Type B pancreatic cell (in vitro differentiated cells): ENCODE measurements at regions not wholly inside any gene's neighbourhood (a gene's known extent, or its start where the extent isn't known, plus 50 kb on each side); places are given as distances from the start of the nearest gene placed in this dataset.

Source experiments
- DNase-seq: peaks from one replicate; pipeline ENCODE4 v3.0.0; 2021; ENCODE audit warnings: mixed read lengths; ENCODE audit not compliant: unreplicated experiment; ENCODE audit errors: extremely low spot score
- H3K27ac Mint-ChIP-seq: 2 replicates; pipeline ENCODE4 v1.8.0; 2021; ENCODE audit warnings: mild to moderate bottlenecking, mixed read lengths
- H3K27me3 Mint-ChIP-seq: 2 replicates; pipeline ENCODE4 v1.8.0; 2021; ENCODE audit warnings: mixed read lengths
- H3K36me3 Mint-ChIP-seq: 2 replicates; pipeline ENCODE4 v1.8.0; 2021; ENCODE audit warnings: mixed read lengths
- H3K4me1 Mint-ChIP-seq: one replicate; pipeline ENCODE4 v1.8.0; 2021; ENCODE audit warnings: mixed read lengths; ENCODE audit not compliant: unreplicated experiment
- H3K4me3 Mint-ChIP-seq: 2 replicates; pipeline ENCODE4 v1.8.0; 2021; ENCODE audit warnings: mild to moderate bottlenecking, mixed read lengths
- H3K9me3 Mint-ChIP-seq: 2 replicates; pipeline ENCODE4 v1.8.0; 2021; ENCODE audit warnings: mixed read lengths
- CTCF ChIP-seq: fragments of 200-600 bp; sonication (generic); conservative IDR thresholded peaks from 2 replicates; pipeline ENCODE4 v1.5.0; 2021; ENCODE audit warnings: antibody characterized with exemption, mild to moderate bottlenecking

GRCh38 chr14:98966016-98966415 lies 306.0 kb downstream of the BCL11B start:
- Mint-ChIP-seq H3K36me3 (no peaks in the 10 kb centered on the region), H3K9me3 (peaks cover 8% of the 10 kb centered on the region), H3K27me3 (peaks cover 8% of the 10 kb centered on the region), H3K27ac (no peak overlapping the region), H3K4me3 (no peak overlapping the region), H3K4me1 (peaks cover 4% of the 10 kb centered on the region)
- TF ChIP-seq CTCF: no peak
- no peak for DNase-seq

- Mint-ChIP-seq H3K27me3 (peaks cover 8% of the 10 kb centered on the region), H3K4me1 (peaks cover 4% of the 10 kb centered on the region), H3K9me3 (peaks cover 8% of the 10 kb centered on the region), H3K36me3 (no peaks in the 10 kb centered on the region), H3K4me3 (no peak overlapping the region), H3K27ac (no peak overlapping the region)
- no peak for DNase-seq
- TF ChIP-seq CTCF: no peak
Observed at GRCh38 chr14:98966475-98967162, 305.4 kb downstream of the BCL11B start.

- H3K4me3 Mint-ChIP-seq: no peak overlapping the region
- TF ChIP-seq CTCF: no peak
Observed at GRCh38 chr14:98974113-98974512, 297.9 kb downstream of the BCL11B start.

GRCh38 chr14:98976271-98976670 lies 295.7 kb downstream of the BCL11B start:
- Mint-ChIP-seq H3K4me3 (no peak overlapping the region), H3K4me1 (peaks cover 8% of the 10 kb centered on the region)
- no peak for DNase-seq

More at GRCh38 chr14:98974113-98974512, 297.9 kb downstream of the BCL11B start:
- peaks cover 8% of the 10 kb centered on the region for H3K4me1 Mint-ChIP-seq
- peaks cover 4% of the 10 kb centered on the region for H3K9me3 Mint-ChIP-seq
- no peaks in the 10 kb centered on the region for H3K27me3 Mint-ChIP-seq
- DNase-seq: no peak
- no peak overlapping the region for H3K27ac Mint-ChIP-seq
- no peaks in the 10 kb centered on the region for H3K36me3 Mint-ChIP-seq

GRCh38 chr14:98977451-98977850 lies 294.5 kb downstream of the BCL11B start:
- TF ChIP-seq CTCF: no peak
- Mint-ChIP-seq H3K4me3 (no peak overlapping the region), H3K27ac (no peak overlapping the region), H3K36me3 (no peaks in the 10 kb centered on the region), H3K9me3 (peaks cover 4% of the 10 kb centered on the region), H3K27me3 (no peaks in the 10 kb centered on the region), H3K4me1 (peaks cover 8% of the 10 kb centered on the region)
- DNase-seq: no peak

More at GRCh38 chr14:98976271-98976670, 295.7 kb downstream of the BCL11B start:
- H3K27me3 Mint-ChIP-seq: no peaks in the 10 kb centered on the region
- H3K27ac Mint-ChIP-seq: no peak overlapping the region
- no peaks in the 10 kb centered on the region for H3K36me3 Mint-ChIP-seq
- no peak for TF ChIP-seq CTCF
- H3K9me3 Mint-ChIP-seq: peaks cover 4% of the 10 kb centered on the region
